ENCODE measurements at regions not wholly inside any gene's neighbourhood (a gene's known extent, or its start where the extent isn't known, plus 50 kb on each side); places are given as distances from the start of the nearest gene placed in this dataset.
A peak's percentile ranks its signal among the peaks of the same experiment; 100 is the strongest.
"Not testable (repeated sequence)": the region's sequence is repeated elsewhere in the genome, so short reads cannot be mapped to it uniquely, and the experiment has no call there.

GRCh38 chr17:47066841-47067682 is 88.0 kb upstream of the RPRML start:
- DNase-seq (ENCODE audit: low read depth in 2 of 2, low spot score in 1 of 2), result peak; percentile 52 to 59

- DNase-seq (ENCODE audit: low read depth in 2 of 2, low spot score in 1 of 2), result no peak
Measured at GRCh38 chr17:47066095-47066494, 87.0 kb upstream of the RPRML start.

GRCh38 chr17:47064684-47065083 is 85.6 kb upstream of the RPRML start:
- DNase-seq (ENCODE audit: low read depth in 2 of 2, low spot score in 1 of 2), result no peak

- no peak for DNase-seq (ENCODE audit: low read depth in 2 of 2, low spot score in 1 of 2)
Measured at GRCh38 chr17:47063475-47063874, 84.4 kb upstream of the RPRML start.

GRCh38 chr17:47062851-47063250 is 83.8 kb upstream of the RPRML start:
- DNase-seq (ENCODE audit: low read depth in 2 of 2, low spot score in 1 of 2), result not testable (repeated sequence)

- not testable (repeated sequence) for DNase-seq (ENCODE audit: low read depth in 2 of 2, low spot score in 1 of 2)
Measured at GRCh38 chr17:47060005-47060404, 81.0 kb upstream of the RPRML start.

- DNase-seq (ENCODE audit: low read depth in 2 of 2, low spot score in 1 of 2), result no peak
Measured at GRCh38 chr17:47057830-47058229, 78.8 kb upstream of the RPRML start.

GRCh38 chr17:47057279-47057678 is 78.2 kb upstream of the RPRML start:
- DNase-seq (ENCODE audit: low read depth in 2 of 2, low spot score in 1 of 2), result not testable (repeated sequence)

- not testable (repeated sequence) for DNase-seq (ENCODE audit: low read depth in 2 of 2, low spot score in 1 of 2)
Measured at GRCh38 chr17:47056687-47057086, 77.6 kb upstream of the RPRML start.

All from stimulated activated CD8-positive, alpha-beta memory T cell treated with anti-CD3 and anti-CD28 coated beads, Interleukin-4, amount 100 ng/mL, for 4 hours (primary cell).